ENCODE measurements at regions not wholly inside any gene's neighbourhood (a gene's known extent, or its start where the extent isn't known, plus 50 kb on each side); places are given as distances from the start of the nearest gene placed in this dataset.
"Not testable (repeated sequence)": the region's sequence is repeated elsewhere in the genome, so short reads cannot be mapped to it uniquely, and the experiment has no call there.

GRCh38 chr1:115526900-115527299, 114.9 kb upstream of the VANGL1 start:
- TF ChIP-seq CTCF (IDR thresholded peaks at IDR 0.05), result no peak
- DNase-seq (ENCODE audit: low spot score), result no peak
- H3K4me3 ChIP-seq, result no peak overlapping the region
- H3K27me3 ChIP-seq, result no peaks in the 10 kb centered on the region
- H3K27ac ChIP-seq, result no peak overlapping the region
- H3K4me1 ChIP-seq, result peaks cover 0 to 4% of the 10 kb centered on the region in 2 donors
- H3K9me3 ChIP-seq, result no peaks in the 10 kb centered on the region
- no peaks in the 10 kb centered on the region for H3K36me3 ChIP-seq

GRCh38 chr1:115524236-115524635, 117.5 kb upstream of the VANGL1 start:
- Histone ChIP-seq H3K27me3 (no peaks in the 10 kb centered on the region), H3K36me3 (no peaks in the 10 kb centered on the region), H3K4me1 (no peaks in the 10 kb centered on the region), H3K27ac (no peak overlapping the region), H3K4me3 (no peak overlapping the region), H3K9me3 (no peaks in the 10 kb centered on the region)
- no peak for TF ChIP-seq CTCF (IDR thresholded peaks at IDR 0.05)
- DNase-seq (ENCODE audit: low spot score), result no peak

- H3K27me3 ChIP-seq, result no peaks in the 10 kb centered on the region
- H3K4me3 ChIP-seq, result no peak overlapping the region
- no peaks in the 10 kb centered on the region for H3K4me1 ChIP-seq
- H3K9me3 ChIP-seq, result no peaks in the 10 kb centered on the region
- DNase-seq (ENCODE audit: low spot score), result no peak
- no peak overlapping the region for H3K27ac ChIP-seq
- TF ChIP-seq CTCF (IDR thresholded peaks at IDR 0.05), result no peak
- H3K36me3 ChIP-seq, result no peaks in the 10 kb centered on the region
Measured at GRCh38 chr1:115522386-115522785, 119.4 kb upstream of the VANGL1 start.

- no peak for DNase-seq (ENCODE audit: low spot score)
- no peak for TF ChIP-seq CTCF (IDR thresholded peaks at IDR 0.05)
- no peaks in the 10 kb centered on the region for H3K4me1 ChIP-seq
- H3K9me3 ChIP-seq, result no peaks in the 10 kb centered on the region
- H3K36me3 ChIP-seq, result no peaks in the 10 kb centered on the region
- H3K4me3 ChIP-seq, result no peak overlapping the region
- no peak overlapping the region for H3K27ac ChIP-seq
- no peaks in the 10 kb centered on the region for H3K27me3 ChIP-seq
Measured at GRCh38 chr1:115515270-115515669, 126.5 kb upstream of the VANGL1 start.

GRCh38 chr1:115510226-115510625, 131.5 kb upstream of the VANGL1 start:
- not testable (repeated sequence) for H3K27me3 ChIP-seq; H3K36me3 ChIP-seq; H3K4me3 ChIP-seq; H3K27ac ChIP-seq; DNase-seq (ENCODE audit: low spot score); H3K9me3 ChIP-seq; H3K4me1 ChIP-seq

GRCh38 chr1:115507901-115508300, 133.9 kb upstream of the VANGL1 start:
- no peak for DNase-seq (ENCODE audit: low spot score)
- Histone ChIP-seq H3K4me3 (no peak overlapping the region), H3K9me3 (no peaks in the 10 kb centered on the region), H3K27me3 (no peaks in the 10 kb centered on the region), H3K36me3 (no peaks in the 10 kb centered on the region), H3K4me1 (no peaks in the 10 kb centered on the region), H3K27ac (no peak overlapping the region)
- no peak for TF ChIP-seq CTCF (IDR thresholded peaks at IDR 0.05)
